NCI-H2107 (cell line): ENCODE measurements at regions not wholly inside any gene's neighbourhood (a gene's known extent, or its start where the extent isn't known, plus 50 kb on each side); places are given as distances from the start of the nearest gene placed in this dataset.

ENCODE experiments used
- DNase-seq: peaks from one replicate; lab custom pipeline; 2025; lab: John Stamatoyannopoulos, UW

DNA sequence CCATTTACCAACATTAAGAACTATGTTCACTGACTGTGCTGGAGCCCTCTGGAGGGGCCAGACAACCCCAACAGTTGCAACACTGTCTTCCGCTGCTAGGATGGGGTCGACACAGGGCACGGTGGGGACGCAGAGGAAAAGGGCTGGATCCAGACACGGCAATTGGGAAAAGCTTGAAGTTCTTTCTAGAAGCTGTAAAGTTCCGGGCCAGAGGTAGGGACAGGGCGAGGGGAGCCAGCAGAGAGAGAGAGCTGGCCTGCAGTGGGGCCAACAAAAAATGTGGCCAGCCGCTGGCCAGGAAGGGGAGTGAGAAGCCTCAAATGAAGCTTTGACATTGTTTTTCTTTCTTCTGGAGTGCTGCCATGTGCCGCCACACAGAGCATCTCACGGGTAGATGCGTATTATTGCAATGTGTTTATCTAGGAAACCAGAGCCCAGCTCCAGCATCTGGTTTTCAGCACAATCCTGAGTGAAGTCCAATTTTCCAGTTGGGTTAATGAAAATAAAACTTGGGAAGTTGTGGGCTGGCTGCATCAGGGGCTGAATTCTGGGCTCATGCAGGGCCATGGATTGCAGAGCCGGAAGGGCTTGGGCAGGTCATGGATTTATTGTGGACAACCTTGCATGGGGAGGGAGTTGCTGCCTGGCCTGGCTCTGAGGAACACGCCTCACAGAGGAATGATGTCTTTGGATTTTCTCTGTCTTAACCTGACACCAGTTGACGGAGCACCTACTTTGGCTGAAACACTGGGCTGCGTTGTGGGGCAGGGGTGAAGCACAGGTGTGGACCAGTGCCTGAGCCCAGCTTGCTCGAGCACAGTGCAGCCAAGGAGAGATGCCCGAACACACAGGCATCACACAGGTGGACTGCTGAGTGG lies 67.6 kb upstream of the AMPD3 start:
- DNase-seq: no peak

DNA sequence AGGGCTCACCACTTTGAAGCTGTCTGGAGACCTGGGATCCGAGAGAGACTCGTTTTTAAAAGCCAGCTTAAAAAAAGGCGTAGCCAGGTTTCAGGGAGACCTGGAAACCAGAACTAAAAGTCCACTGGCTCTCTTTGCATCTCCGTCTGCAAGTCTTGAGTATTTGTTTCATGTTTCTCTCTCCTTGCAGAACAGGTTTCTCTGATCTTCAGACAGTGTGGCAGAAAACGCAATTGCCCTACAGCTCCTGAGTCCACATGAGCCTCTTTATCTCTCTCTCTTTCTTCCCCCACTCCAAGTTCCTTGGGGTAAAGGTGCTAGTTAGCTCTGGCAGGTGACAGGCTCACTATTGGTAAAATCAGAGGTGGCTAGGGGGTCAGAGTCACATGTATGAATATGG lies 67.0 kb upstream of the AMPD3 start:
- no peak for DNase-seq

DNA sequence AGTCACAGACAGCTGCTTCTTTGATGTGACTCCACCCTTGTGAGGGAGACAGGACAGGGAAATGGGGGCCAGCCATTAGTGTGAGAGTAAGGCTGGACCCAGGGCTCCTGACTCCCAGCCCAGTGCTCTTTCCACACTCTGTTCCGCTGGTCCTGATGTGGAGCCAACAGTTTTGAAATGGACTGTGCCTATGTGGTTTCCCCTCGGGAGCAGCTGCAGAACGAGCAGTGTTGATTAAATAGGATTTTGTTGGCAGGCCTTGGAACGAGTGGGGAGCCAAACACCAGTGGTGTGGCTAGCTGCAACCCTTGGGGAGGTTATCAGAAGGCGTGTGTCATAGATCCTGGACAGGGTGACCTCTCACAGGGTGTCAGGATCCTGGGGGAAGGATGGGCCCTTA lies 66.5 kb upstream of the AMPD3 start:
- DNase-seq: no peak

DNA sequence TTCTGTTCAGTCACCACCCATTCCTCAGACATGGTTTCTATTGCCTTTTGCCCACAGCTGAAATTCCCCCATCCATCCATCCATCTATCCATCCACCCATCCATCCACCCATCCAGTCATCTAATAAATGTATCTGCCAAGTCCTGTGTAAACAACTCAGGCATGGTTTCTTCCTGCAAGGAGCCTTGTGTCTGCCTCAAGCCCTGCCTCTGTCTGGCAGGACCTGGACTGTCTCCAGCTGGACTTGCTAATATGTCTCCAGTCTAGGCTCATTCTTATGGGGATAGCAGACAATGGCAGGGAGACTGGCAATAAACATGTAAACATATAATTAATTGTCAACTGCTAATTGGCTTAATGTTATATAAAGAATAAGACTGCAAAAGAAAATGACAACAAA lies 64.7 kb upstream of the AMPD3 start:
- no peak for DNase-seq

DNA sequence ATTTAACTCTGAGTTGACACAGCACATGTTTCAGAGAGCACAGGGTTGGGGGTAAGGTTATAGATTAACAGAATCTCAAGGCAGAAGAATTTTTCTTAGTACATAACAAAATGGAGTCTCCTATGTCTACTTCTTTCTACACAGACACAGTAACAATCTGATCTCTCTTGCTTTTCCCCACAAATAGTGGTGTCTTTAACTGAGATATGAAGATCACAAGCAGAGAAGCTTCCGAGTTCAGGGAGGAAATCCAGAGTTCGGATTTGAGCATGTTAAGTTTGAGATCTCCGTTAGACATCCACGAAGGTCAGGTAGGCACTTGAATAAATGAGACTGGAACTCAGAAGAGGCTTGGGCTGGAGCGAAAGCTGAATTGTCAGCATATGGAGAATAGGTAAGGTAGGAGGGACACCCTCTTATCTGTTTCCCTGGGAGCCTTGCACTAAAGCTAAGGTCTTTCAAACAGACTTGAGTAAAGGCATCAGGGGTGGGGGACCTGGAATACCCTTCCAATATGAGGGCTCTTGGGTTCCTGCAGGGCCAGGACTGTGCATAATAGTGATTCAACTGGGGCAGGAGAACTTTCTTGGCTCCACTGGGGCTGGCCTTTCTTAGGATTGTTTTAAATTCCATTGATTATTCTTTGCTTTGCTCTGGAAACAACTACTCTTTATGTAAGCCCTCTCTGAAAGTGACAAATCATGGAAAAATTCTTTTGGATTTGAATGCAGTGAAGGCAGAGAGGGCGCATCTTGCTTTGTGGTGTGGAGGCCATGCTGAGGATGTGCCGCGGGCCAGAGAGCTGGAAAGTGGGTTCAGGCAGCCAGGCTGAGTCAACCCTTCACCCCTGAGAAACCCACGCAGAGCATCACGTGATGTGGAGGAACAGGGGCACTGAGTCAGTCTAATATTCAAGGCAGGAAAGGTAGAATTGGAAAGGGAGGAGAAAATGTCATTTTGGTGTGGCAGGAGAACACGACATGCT lies 62.7 kb upstream of the AMPD3 start:
- DNase-seq: no peak

DNA sequence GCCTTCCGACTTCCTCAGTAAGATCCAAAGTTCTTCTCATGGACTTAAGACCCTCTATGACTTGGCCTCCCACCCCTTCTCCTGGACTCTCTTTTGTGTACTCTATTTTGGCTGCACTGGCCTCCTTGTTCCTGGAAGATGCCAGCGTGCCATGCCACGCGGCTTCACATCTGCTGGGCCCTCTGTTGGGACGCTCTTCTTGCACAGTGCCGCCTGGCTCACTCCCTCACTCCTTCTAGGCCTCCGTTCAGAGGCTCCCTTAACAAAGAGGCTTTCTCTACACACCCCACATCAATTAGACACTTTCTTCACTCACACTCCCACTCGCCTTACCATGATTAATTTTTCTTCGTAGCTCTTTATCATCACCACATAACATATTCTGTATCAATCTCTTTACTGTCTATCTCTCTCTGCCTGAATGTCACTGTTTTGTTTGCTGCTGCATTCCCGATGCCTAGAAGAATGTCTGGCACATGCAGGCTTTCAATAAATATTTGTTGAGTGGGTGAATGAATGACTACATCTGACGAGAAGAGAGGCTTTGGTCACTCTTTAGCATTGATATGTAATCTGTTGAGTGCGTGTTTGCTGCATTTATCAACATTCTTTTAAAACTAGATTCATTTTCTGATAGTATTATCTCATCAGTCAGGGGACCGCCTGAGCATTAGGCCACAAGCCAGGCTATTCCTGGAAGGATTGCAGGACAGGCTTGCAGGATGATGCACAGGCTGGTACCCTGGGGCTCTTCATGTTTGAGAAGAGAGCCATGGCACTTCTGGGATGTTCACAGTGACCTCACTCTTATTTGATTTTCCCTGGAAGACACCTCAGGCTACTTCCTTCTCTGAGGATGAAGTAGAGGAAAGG lies 60.6 kb upstream of the AMPD3 start:
- DNase-seq: no peak

DNA sequence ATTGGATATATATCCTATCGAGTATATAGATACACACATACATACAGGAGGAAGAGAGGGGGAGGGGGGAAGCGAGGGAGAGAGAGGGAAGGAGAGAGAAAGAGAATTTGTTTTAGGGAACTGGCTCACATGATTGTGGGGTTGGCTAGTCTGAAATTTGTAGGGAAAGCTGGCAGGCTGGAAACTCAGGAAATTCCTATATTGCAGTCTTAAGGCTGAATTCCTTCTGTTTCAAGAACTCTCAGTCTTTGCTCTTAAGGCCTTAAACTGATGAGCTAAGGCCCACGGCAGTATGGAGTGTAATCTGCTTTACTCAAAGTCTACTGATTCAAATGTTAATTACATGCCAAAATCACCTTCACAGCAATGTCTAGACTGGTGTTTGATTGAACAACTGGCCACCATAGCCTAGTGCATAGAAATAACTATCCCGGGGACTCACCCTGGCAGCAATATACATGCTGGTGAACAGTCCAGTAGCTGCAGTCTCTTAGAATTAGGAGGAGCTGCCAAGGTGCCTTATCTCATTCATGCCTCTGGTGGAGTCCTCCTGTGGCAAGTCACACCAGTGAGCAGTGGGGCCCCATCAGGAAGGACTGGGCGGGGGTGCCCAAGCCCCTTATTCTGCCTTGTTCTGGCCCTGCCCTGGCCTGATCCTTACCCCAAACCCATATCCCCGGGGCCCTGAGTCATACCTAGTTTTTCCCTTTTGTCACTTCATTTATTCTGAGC lies 59.7 kb upstream of the AMPD3 start:
- DNase-seq: no peak

DNA sequence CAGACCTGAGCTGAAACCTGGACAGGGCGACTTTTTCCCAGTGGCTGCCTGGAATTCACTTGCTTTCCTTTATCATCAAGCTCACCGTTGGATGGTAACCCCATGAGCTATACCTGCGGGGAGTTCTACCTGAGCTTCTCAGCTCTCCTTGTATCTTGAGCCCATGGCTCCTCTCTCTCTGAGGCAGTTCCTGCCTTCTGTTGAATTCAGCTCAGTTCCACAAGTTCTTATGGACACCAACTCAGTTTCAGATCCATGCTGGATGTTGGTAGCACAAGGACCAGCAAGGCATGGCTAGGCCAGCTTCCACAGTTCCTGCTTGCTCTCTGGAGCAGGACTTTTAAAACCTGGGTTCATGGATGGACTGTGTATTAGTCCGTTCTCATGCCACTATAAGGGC lies 58.3 kb upstream of the AMPD3 start:
- no peak for DNase-seq

DNA sequence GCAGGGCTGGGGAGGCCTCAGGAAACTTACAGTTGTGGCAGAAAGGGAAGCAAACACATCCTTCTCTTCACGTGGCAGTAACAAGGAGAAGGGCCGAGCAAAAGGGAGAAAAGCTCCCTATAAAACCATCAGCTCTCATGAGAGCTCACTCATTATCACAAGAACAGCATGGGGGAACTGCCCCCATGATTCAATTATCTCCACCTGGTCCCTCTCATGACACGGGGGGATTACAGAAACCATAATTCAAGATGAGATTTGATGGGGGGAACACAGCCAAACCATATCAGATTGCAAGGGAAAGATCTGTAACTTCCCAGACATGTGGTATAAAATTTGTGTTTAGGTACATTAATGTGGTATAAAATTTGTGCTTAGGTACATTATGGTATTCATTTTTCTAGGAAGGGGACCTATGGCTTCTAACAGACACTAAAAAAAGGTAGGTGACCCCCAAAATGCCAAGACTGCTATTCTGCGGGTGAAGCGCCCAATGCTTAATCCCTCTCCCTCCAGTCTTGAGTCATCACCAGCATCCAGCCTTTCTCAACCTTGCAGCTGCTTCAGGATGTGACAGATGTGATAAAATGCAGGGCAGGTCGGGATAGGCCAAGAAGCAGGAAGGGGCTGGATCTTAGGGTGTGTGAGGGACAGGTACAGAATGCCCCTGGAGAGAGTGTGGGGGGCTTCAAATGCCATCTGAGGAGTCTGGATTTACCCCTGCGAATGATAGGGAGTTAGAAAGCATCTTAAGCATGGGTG lies 57.7 kb upstream of the AMPD3 start:
- DNase-seq: no peak

DNA sequence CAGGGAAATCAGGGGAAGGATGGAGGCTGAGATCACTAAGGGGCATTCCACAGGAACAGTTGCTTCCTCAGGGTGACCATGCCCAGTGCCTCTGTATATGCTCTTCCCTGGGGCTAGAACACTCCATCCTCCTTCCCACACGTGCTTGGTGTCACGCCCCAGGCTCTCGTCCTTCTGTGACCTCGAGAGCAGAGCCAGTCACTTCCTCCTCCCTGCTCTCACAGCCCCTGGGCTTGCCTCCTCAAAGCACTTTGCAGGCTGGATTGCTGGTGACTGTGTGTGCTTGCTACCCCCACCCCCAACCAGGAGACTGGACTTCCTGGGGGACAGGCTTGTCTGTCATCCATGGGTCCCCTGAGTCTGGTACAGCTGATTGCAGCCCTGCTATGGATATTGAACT lies 56.5 kb upstream of the AMPD3 start:
- DNase-seq: no peak

DNA sequence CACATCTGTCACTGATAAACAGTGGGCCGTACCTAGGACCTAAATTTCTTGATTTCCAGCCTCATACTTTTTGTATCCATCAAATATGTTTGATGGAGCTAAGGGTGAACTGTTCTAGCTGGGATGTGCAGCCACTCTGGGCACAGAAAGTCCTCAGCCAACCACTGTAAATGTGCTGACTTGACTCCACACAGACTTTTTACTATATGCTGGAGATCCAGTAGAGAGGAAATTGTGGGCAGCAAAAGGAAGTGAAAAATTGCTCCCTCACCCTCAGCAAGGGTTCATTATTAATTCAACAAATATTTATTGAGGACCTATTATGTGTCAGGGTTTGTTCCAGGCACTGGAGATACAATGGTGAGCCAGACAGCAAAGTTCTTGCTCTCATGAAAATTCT lies 54.2 kb upstream of the AMPD3 start:
- DNase-seq: no peak

DNA sequence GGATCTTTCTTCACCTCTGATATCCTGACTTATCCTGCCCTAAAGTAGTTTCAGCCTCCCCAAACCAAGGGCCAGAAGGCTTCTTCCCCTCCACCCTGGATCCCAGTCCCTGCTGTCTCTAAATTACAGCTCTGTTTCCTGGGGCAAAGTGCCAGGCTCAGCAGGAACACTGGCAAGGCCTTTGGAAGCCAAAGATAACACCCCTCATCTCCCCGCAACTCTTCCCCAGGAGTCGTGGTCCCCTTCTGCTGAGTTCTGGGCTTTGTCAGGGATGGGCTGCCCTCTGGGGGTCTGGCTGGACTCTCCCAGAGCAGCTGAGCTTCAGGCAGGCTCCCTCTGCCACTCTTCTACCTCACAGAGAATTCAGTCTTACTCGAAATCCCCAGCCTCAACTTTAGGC lies 53.8 kb upstream of the AMPD3 start:
- no peak for DNase-seq

DNA sequence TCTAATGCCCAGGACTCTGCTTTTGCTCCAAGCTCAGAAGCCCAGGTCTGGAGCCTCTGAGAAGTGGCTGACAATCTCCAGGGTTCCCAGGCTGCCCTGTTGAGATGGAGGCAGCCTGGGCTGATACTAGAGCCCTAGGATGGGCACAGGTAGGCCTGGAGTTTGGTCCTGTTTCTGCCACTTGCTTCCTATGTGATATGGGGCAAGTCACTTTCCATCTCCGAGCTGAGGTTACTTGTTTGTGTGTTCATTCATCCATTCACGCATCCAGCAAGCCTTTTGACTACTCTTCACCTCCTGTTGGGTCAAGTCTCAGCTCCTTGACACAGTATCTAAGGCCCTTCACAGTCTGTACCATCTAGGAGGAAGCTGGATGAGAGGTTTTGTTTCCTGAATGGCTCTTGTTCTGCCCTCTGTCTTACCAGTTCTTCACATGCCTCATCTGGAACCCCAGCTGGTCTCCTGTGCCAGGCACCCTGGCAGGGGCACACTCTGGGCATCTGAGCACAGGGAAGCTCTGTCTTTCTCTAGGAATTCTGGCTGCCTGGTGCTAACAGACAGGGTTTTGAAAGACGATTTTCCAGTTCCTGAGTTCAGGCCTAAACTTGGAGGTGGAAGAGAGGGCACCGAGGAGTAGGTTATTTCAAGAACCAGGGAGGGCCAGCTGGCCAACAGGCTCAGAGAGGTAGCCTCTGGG lies 53.2 kb upstream of the AMPD3 start:
- no peak for DNase-seq
